MM.1S (cell line): ENCODE measurements at regions not wholly inside any gene's neighbourhood (a gene's known extent, or its start where the extent isn't known, plus 50 kb on each side); places are given as distances from the start of the nearest gene placed in this dataset.

ENCODE experiments used
- DNase-seq: peaks from one replicate; pipeline ENCODE4 v3.0.0-alpha.2; 2015
- H2AFZ ChIP-seq: fragments of 300-600 bp; sonication (generic); 2 replicates; pipeline ENCODE4 v1.6.0; 2016; ENCODE audit warnings: antibody characterized with exemption, low read length
- H3F3A ChIP-seq: fragments of 300-600 bp; sonication (generic); 2 replicates; pipeline ENCODE4 v1.6.1; 2016; ENCODE audit warnings: mild to moderate bottlenecking, antibody characterized with exemption, low read length, moderate library complexity, mixed read lengths; ENCODE audit not compliant: insufficient read depth
- H3K27ac ChIP-seq: fragments of 300-600 bp; sonication (generic); 2 replicates; pipeline ENCODE4 v1.5.1; 2016; ENCODE audit warnings: mild to moderate bottlenecking, low read length
- H3K27me3 ChIP-seq: fragments of 300-600 bp; sonication (generic); replicated peaks from 2 replicates; pipeline ENCODE4 v1.6.0; 2016; ENCODE audit warnings: low read length; ENCODE audit not compliant: insufficient read depth
- H3K36me3 ChIP-seq: fragments of 300-600 bp; sonication (generic); replicated peaks from 2 replicates; pipeline ENCODE4 v1.6.1; 2016; ENCODE audit warnings: mild to moderate bottlenecking, low read length, mixed read lengths; ENCODE audit not compliant: insufficient read depth
- H3K4me1 ChIP-seq: fragments of 300-600 bp; sonication (generic); 2 replicates; pipeline ENCODE4 v1.6.1; 2016; ENCODE audit warnings: low read length, mixed read lengths
- H3K4me2 ChIP-seq: fragments of 300-600 bp; sonication (generic); 2 replicates; pipeline ENCODE4 v1.6.0; 2016; ENCODE audit warnings: low read depth, low read length
- H3K4me3 ChIP-seq: fragments of 300-600 bp; sonication (generic); 2 replicates; pipeline ENCODE4 v1.5.1; 2016; ENCODE audit warnings: low read length, mixed read lengths
- H3K79me2 ChIP-seq: fragments of 300-600 bp; sonication (generic); 2 replicates; pipeline ENCODE4 v1.6.1; 2016; ENCODE audit warnings: mixed run types, low read length, mixed read lengths
- H3K9ac ChIP-seq: fragments of 300-600 bp; sonication (generic); 2 replicates; pipeline ENCODE4 v1.6.1; 2016; ENCODE audit warnings: low read length, mixed read lengths
- H3K9me2 ChIP-seq: fragments of 300-600 bp; sonication (generic); replicated peaks from 2 replicates; pipeline ENCODE4 v1.6.1; 2016; ENCODE audit warnings: mild to moderate bottlenecking, low read length, mixed read lengths; ENCODE audit not compliant: insufficient read depth
- H3K9me3 ChIP-seq: fragments of 300-600 bp; sonication (generic); replicated peaks from 2 replicates; pipeline ENCODE4 v1.6.1; 2016; ENCODE audit warnings: mild to moderate bottlenecking, low read length, mixed read lengths; ENCODE audit not compliant: insufficient read depth
- H4K20me1 ChIP-seq: fragments of 300-600 bp; sonication (generic); 2 replicates; pipeline ENCODE4 v1.6.1; 2016; ENCODE audit warnings: mild to moderate bottlenecking, low read length, moderate library complexity, mixed read lengths; ENCODE audit not compliant: insufficient read depth
- CTCF ChIP-seq: fragments of 300-600 bp; sonication (generic); IDR thresholded peaks from 2 replicates; pipeline ENCODE4 v1.5.1; 2016; ENCODE audit warnings: antibody characterized with exemption, low read length, mixed read lengths
- EZH2 ChIP-seq: fragments of 300-600 bp; sonication (generic); optimal IDR thresholded peaks from 2 replicates; pipeline ENCODE3; 2017; ENCODE audit warnings: low read depth, mild to moderate bottlenecking, antibody characterized with exemption, low read length, mixed read lengths
- EZH2phosphoT487 ChIP-seq: fragments of 300-600 bp; sonication (generic); IDR thresholded peaks from 2 replicates; pipeline ENCODE4 v1.6.1; 2018; ENCODE audit warnings: antibody characterized with exemption, low read length

DNA sequence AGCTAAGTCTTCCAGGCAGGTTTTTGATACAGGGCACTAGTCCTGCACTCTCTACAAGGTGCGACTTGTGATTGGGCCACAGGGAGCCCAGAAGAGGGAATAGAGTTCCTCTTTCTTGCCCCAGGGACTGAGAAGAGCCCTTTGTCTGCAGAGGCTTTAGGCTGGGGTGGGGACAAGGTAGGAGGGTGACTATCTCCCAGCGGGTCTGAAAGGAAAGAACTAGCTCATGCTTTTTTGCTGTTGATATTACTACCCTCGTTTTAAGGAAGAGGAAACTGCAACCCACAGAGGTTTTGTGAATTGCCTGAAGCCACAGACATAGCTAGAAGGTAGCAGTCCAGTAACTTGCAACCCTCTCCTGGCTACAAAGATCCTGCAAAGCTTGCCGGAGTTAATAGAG lies 615.2 kb downstream of the MATN1 start:
- H2AFZ ChIP-seq: no peak overlapping the region
- H3K27ac ChIP-seq: no peak overlapping the region
- no peaks in the 10 kb centered on the region for H4K20me1 ChIP-seq
- H3K4me2 ChIP-seq: no peak overlapping the region
- no peak overlapping the region for H3K4me3 ChIP-seq
- H3K9me3 ChIP-seq: no peaks in the 10 kb centered on the region
- H3K27me3 ChIP-seq: peaks cover 95% of the 10 kb centered on the region
- no peak for DNase-seq
- H3K36me3 ChIP-seq: no peaks in the 10 kb centered on the region
- TF ChIP-seq EZH2 (no peak), EZH2phosphoT487 (no peak), CTCF (no peak)
- H3F3A ChIP-seq: no peaks in the 10 kb centered on the region
- no peaks in the 10 kb centered on the region for H3K79me2 ChIP-seq
- no peak overlapping the region for H3K9ac ChIP-seq
- no peaks in the 10 kb centered on the region for H3K9me2 ChIP-seq
- no peaks in the 10 kb centered on the region for H3K4me1 ChIP-seq

GRCh38 chr1:30106125-30106524 lies 617.3 kb downstream of the MATN1 start:
- Histone ChIP-seq H3F3A (no peaks in the 10 kb centered on the region), H3K4me1 (no peaks in the 10 kb centered on the region), H3K9me3 (no peaks in the 10 kb centered on the region), H3K79me2 (no peaks in the 10 kb centered on the region), H2AFZ (no peak overlapping the region), H4K20me1 (no peaks in the 10 kb centered on the region), H3K4me2 (no peak overlapping the region), H3K9me2 (no peaks in the 10 kb centered on the region), H3K4me3 (no peak overlapping the region), H3K27me3 (peaks cover 97% of the 10 kb centered on the region), H3K36me3 (no peaks in the 10 kb centered on the region), H3K27ac (no peak overlapping the region), H3K9ac (no peak overlapping the region)
- peak; percentile 44 for TF ChIP-seq CTCF
- no peak for TF ChIP-seq EZH2
- no peak for TF ChIP-seq EZH2phosphoT487
- DNase-seq: no peak

GRCh38 chr1:30104551-30104950 lies 618.8 kb downstream of the MATN1 start:
- no peaks in the 10 kb centered on the region for H3K36me3 ChIP-seq
- H3K79me2 ChIP-seq: no peaks in the 10 kb centered on the region
- no peaks in the 10 kb centered on the region for H3K9me2 ChIP-seq
- H3K9me3 ChIP-seq: no peaks in the 10 kb centered on the region
- no peak for DNase-seq
- H4K20me1 ChIP-seq: no peaks in the 10 kb centered on the region
- no peaks in the 10 kb centered on the region for H3K4me1 ChIP-seq
- H3K9ac ChIP-seq: no peak overlapping the region
- no peak overlapping the region for H3K4me2 ChIP-seq
- no peaks in the 10 kb centered on the region for H3F3A ChIP-seq
- no peak overlapping the region for H3K4me3 ChIP-seq
- no peak overlapping the region for H2AFZ ChIP-seq
- TF ChIP-seq EZH2: no peak
- no peak for TF ChIP-seq CTCF
- TF ChIP-seq EZH2phosphoT487: no peak
- no peak overlapping the region for H3K27ac ChIP-seq
- peaks cover 90% of the 10 kb centered on the region for H3K27me3 ChIP-seq
